WTC11 (cell line): ENCODE measurements at regions not wholly inside any gene's neighbourhood (a gene's known extent, or its start where the extent isn't known, plus 50 kb on each side); places are given as distances from the start of the nearest gene placed in this dataset.

Experiments
- ATAC-seq: fragments of 200-7000 bp; cut with Tn5 transposase; 2 replicates; pipeline ENCODE4 v1.10.0; 2021; ENCODE audit warnings: mild to moderate bottlenecking, moderate library complexity
- CTCF ChIA-PET: fragments of 300-600 bp; sonication (Branson Sonifier 250); formaldehyde crosslinking; loops from one replicate; lab custom pipeline; 2021; ENCODE audit warnings: antibody characterized with exemption; lab: Charles Lee
- POLR2A ChIA-PET: fragments of 350-600 bp; sonication (Branson Sonifier 250); formaldehyde crosslinking; loops from one replicate; lab custom pipeline; 2021; ENCODE audit warnings: antibody characterized with exemption; lab: Charles Lee
- DNase-seq: peaks from one replicate; pipeline ENCODE4 v3.0.0; 2021; ENCODE audit warnings: low spot score
- H3K27ac Mint-ChIP-seq: 2 replicates; pipeline ENCODE4 v1.8.0; 2021; ENCODE audit warnings: mixed read lengths
- H3K27me3 Mint-ChIP-seq: 2 replicates; pipeline ENCODE4 v1.8.0; 2021; ENCODE audit warnings: low read depth, mild to moderate bottlenecking, moderate library complexity, mixed read lengths
- H3K36me3 Mint-ChIP-seq: 2 replicates; pipeline ENCODE4 v1.8.0; 2021; ENCODE audit warnings: mixed read lengths
- H3K4me1 Mint-ChIP-seq: 2 replicates; pipeline ENCODE4 v1.8.0; 2022; ENCODE audit warnings: mixed read lengths
- H3K4me3 Mint-ChIP-seq: 2 replicates; pipeline ENCODE4 v1.8.0; 2021; ENCODE audit warnings: mild to moderate bottlenecking, moderate library complexity, mixed read lengths
- H3K9me3 Mint-ChIP-seq: 2 replicates; pipeline ENCODE4 v1.8.0; 2021; ENCODE audit warnings: mixed read lengths
- AFF4 ChIP-seq: sonication (generic); formaldehyde crosslinking; IDR thresholded peaks from 2 replicates; pipeline ENCODE4 v1.8.1; 2023; ENCODE audit warnings: mild to moderate bottlenecking, missing genetic modification reagents, borderline replicate concordance
- ATF1 ChIP-seq: sonication (generic); formaldehyde crosslinking; IDR thresholded peaks from 2 replicates; pipeline ENCODE4 v1.8.1; 2023; ENCODE audit warnings: mild to moderate bottlenecking, moderate library complexity, missing genetic modification reagents
- E2F5 ChIP-seq: sonication (generic); formaldehyde crosslinking; IDR thresholded peaks from 2 replicates; pipeline ENCODE4 v1.8.1; 2022; ENCODE audit warnings: mild to moderate bottlenecking, moderate library complexity, missing genetic modification reagents
- ESRRA ChIP-seq: sonication (generic); formaldehyde crosslinking; IDR thresholded peaks from 2 replicates; pipeline ENCODE4 v1.8.1; 2022; ENCODE audit warnings: mild to moderate bottlenecking, missing genetic modification reagents, borderline replicate concordance
- HMGA2 ChIP-seq: fragments of 250-450 bp; sonication (Bioruptor Pico); IDR thresholded peaks from 2 replicates; pipeline ENCODE4 v1.4.0; 2021; ENCODE audit warnings: mild to moderate bottlenecking, moderate library complexity
- NFATC4 ChIP-seq: fragments of 250-450 bp; sonication (Bioruptor Pico); IDR thresholded peaks from 2 replicates; pipeline ENCODE4 v1.9.0; 2021; ENCODE audit warnings: mild to moderate bottlenecking
- NR1H2 ChIP-seq: sonication (generic); formaldehyde crosslinking; IDR thresholded peaks from 2 replicates; pipeline ENCODE4 v1.9.0; 2021; ENCODE audit warnings: mild to moderate bottlenecking, moderate library complexity, missing genetic modification reagents
- OVOL2 ChIP-seq: fragments of 250-450 bp; sonication (Bioruptor Pico); IDR thresholded peaks from 2 replicates; pipeline ENCODE4 v1.9.0; 2021; ENCODE audit warnings: mild to moderate bottlenecking, borderline replicate concordance
- PREB ChIP-seq: sonication (generic); formaldehyde crosslinking; IDR thresholded peaks from 2 replicates; pipeline ENCODE4 v1.8.1; 2022; ENCODE audit warnings: mild to moderate bottlenecking, missing genetic modification reagents, moderate library complexity, borderline replicate concordance
- RELA ChIP-seq: sonication (generic); formaldehyde crosslinking; IDR thresholded peaks from 2 replicates; pipeline ENCODE4 v1.8.1; 2022; ENCODE audit warnings: missing genetic modification reagents, mild to moderate bottlenecking, borderline replicate concordance
- SP1 ChIP-seq: sonication (generic); formaldehyde crosslinking; conservative IDR thresholded peaks from 2 replicates; pipeline ENCODE4 v1.8.1; 2022; ENCODE audit warnings: missing genetic modification reagents
- TCF7 ChIP-seq: sonication (generic); formaldehyde crosslinking; IDR thresholded peaks from 2 replicates; pipeline ENCODE4 v1.8.0; 2022; ENCODE audit warnings: mild to moderate bottlenecking, low read depth, missing genetic modification reagents, moderate library complexity
- TEAD4 ChIP-seq: sonication (generic); formaldehyde crosslinking; IDR thresholded peaks from 2 replicates; pipeline ENCODE4 v1.8.0; 2022; ENCODE audit warnings: mild to moderate bottlenecking, missing genetic modification reagents
- USF2 ChIP-seq: sonication (generic); formaldehyde crosslinking; IDR thresholded peaks from 2 replicates; pipeline ENCODE4 v1.8.1; 2023; ENCODE audit warnings: mild to moderate bottlenecking, missing genetic modification reagents, moderate library complexity
- ZBTB21 ChIP-seq: sonication (generic); formaldehyde crosslinking; IDR thresholded peaks from 2 replicates; pipeline ENCODE4 v1.8.1; 2023; ENCODE audit warnings: mild to moderate bottlenecking, missing genetic modification reagents, borderline replicate concordance
- ZNF121 ChIP-seq: sonication (generic); formaldehyde crosslinking; IDR thresholded peaks from 2 replicates; pipeline ENCODE4 v1.8.0; 2023; ENCODE audit warnings: missing genetic modification reagents
- ZNF232 ChIP-seq: sonication (generic); formaldehyde crosslinking; IDR thresholded peaks from 2 replicates; pipeline ENCODE4 v1.8.0; 2022; ENCODE audit warnings: mild to moderate bottlenecking, missing genetic modification reagents
- ZNF263 ChIP-seq: sonication (generic); formaldehyde crosslinking; IDR thresholded peaks from 2 replicates; pipeline ENCODE4 v1.8.1; 2022; ENCODE audit warnings: low read depth, mild to moderate bottlenecking, moderate library complexity, missing genetic modification reagents
- TF ChIP-seq, protein P1 (sequence below): sonication (generic); formaldehyde crosslinking; IDR thresholded peaks from 2 replicates; pipeline ENCODE4 v1.8.0; 2022; ENCODE audit warnings: mild to moderate bottlenecking, missing genetic modification reagents
- TF ChIP-seq, protein P2 (sequence below): sonication (generic); formaldehyde crosslinking; IDR thresholded peaks from 2 replicates; pipeline ENCODE4 v1.8.0; 2022; ENCODE audit warnings: mild to moderate bottlenecking, missing genetic modification reagents
- TF ChIP-seq, protein P3 (sequence below): sonication (generic); formaldehyde crosslinking; IDR thresholded peaks from 2 replicates; pipeline ENCODE4 v1.8.1; 2022; ENCODE audit warnings: missing genetic modification reagents, borderline replicate concordance
- TF ChIP-seq, protein P4 (sequence below): fragments of 250-450 bp; sonication (Bioruptor Pico); IDR thresholded peaks from 2 replicates; pipeline ENCODE4 v1.8.0; 2021; ENCODE audit warnings: mild to moderate bottlenecking

DNA sequence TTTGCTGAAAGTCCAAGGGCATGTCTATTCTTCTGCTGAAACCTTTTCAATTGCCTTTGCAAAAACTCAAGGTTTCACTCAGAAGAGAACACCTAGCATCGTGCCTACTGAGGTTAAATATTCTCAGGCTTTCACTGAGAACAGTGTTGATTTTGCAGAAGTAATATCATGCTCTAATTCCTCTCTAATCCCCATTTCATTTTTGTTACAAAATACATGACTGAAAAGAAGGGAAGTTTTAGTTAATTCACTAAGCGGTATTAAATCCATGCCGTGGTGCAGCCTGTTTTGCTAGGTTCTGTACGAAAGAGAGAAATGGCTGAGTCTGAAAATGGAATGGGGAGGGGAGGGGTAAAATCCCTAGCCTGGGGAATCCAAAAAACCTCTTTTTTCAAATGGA lies 163.2 kb upstream of the CAMK1G start:
- CTCF ChIA-PET, result no interaction called here
- Mint-ChIP-seq H3K36me3 (no peaks in the 10 kb centered on the region; the same call in 1 of the 2 replicates), H3K27me3 (peaks cover 46% of the 10 kb centered on the region), H3K4me3 (no peak overlapping the region), H3K4me1 (peaks cover 69% of the 10 kb centered on the region), H3K27ac (no peak overlapping the region), H3K9me3 (peaks cover 9% of the 10 kb centered on the region; the same call in 1 of the 2 replicates)
- ATAC-seq (no peak), DNase-seq (no peak)
- POLR2A ChIA-PET, result no interaction called here
- no peak for TF ChIP-seq ESRRA (CRISPR knock-in tag)
- no peak for TF ChIP-seq NFATC4 (CRISPR knock-in tag)
- TF ChIP-seq NR1H2 (CRISPR knock-in tag), result no peak
- no peak for TF ChIP-seq ATF1 (CRISPR knock-in tag)
- TF ChIP-seq, protein P1, sequence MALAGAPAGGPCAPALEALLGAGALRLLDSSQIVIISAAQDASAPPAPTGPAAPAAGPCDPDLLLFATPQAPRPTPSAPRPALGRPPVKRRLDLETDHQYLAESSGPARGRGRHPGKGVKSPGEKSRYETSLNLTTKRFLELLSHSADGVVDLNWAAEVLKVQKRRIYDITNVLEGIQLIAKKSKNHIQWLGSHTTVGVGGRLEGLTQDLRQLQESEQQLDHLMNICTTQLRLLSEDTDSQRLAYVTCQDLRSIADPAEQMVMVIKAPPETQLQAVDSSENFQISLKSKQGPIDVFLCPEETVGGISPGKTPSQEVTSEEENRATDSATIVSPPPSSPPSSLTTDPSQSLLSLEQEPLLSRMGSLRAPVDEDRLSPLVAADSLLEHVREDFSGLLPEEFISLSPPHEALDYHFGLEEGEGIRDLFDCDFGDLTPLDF (CRISPR knock-in tag), result no peak
- no peak for TF ChIP-seq ZNF232 (CRISPR knock-in tag)
- TF ChIP-seq TEAD4 (CRISPR knock-in tag), result no peak
- TF ChIP-seq ZBTB21 (CRISPR knock-in tag), result no peak
- no peak for TF ChIP-seq USF2 (CRISPR knock-in tag)
- TF ChIP-seq, protein P2, sequence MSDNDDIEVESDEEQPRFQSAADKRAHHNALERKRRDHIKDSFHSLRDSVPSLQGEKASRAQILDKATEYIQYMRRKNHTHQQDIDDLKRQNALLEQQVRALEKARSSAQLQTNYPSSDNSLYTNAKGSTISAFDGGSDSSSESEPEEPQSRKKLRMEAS, result no peak
- TF ChIP-seq ZNF263, result no peak
- no peak for TF ChIP-seq HMGA2 (CRISPR knock-in tag)

DNA sequence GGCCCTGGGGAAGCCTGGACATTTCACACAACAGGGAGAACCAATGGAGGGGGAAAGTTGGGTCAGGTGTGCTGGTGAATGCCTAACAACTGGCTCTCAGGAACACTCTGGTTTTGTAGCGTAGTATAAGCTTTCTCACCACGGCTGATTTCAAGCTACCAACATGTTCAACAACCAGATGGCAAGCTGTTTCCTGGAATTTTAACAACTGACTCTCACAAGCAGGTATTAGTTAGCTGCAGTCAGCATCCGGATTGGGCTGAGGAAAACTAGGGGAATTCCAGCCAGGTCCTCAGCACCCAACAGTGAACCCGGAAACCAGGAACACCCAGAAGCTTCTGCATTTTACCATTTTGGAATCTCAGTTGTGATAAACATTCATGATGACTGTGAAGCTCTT lies 162.3 kb upstream of the CAMK1G start:
- no peak overlapping the region for H3K27ac Mint-ChIP-seq
- ChIA-PET CTCF (interaction anchor here (1.2 to 1.7 kb wide), 2 partner anchors 16 to 144 kb away, joined by 3 to 4 read pairs; no protein-coding TSS in a partner anchor), POLR2A (no interaction called here)
- H3K9me3 Mint-ChIP-seq, result peaks cover 14% of the 10 kb centered on the region; the same call in 1 of the 2 replicates
- DNase-seq (no peak), ATAC-seq (no peak)
- no peaks in the 10 kb centered on the region; the same call in 1 of the 2 replicates for H3K36me3 Mint-ChIP-seq
- no peak overlapping the region for H3K4me3 Mint-ChIP-seq
- H3K4me1 Mint-ChIP-seq, result peaks cover 67% of the 10 kb centered on the region
- peaks cover 37% of the 10 kb centered on the region for H3K27me3 Mint-ChIP-seq
- TF ChIP-seq SP1 (CRISPR knock-in tag) (no peak), AFF4 (CRISPR knock-in tag) (no peak), TCF7 (no peak), OVOL2 (CRISPR knock-in tag) (no peak), RELA (CRISPR knock-in tag) (no peak), PREB (CRISPR knock-in tag) (no peak), E2F5 (CRISPR knock-in tag) (no peak), ZNF121 (CRISPR knock-in tag) (no peak)
- TF ChIP-seq, protein P3, sequence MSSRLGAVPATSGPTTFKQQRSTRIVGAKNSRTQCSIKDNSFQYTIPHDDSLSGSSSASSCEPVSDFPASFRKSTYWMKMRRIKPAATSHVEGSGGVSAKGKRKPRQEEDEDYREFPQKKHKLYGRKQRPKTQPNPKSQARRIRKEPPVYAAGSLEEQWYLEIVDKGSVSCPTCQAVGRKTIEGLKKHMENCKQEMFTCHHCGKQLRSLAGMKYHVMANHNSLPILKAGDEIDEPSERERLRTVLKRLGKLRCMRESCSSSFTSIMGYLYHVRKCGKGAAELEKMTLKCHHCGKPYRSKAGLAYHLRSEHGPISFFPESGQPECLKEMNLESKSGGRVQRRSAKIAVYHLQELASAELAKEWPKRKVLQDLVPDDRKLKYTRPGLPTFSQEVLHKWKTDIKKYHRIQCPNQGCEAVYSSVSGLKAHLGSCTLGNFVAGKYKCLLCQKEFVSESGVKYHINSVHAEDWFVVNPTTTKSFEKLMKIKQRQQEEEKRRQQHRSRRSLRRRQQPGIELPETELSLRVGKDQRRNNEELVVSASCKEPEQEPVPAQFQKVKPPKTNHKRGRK (CRISPR knock-in tag), result no peak
- TF ChIP-seq, protein P2, result no peak
- TF ChIP-seq, protein P4, sequence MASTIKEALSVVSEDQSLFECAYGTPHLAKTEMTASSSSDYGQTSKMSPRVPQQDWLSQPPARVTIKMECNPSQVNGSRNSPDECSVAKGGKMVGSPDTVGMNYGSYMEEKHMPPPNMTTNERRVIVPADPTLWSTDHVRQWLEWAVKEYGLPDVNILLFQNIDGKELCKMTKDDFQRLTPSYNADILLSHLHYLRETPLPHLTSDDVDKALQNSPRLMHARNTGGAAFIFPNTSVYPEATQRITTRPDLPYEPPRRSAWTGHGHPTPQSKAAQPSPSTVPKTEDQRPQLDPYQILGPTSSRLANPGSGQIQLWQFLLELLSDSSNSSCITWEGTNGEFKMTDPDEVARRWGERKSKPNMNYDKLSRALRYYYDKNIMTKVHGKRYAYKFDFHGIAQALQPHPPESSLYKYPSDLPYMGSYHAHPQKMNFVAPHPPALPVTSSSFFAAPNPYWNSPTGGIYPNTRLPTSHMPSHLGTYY (CRISPR knock-in tag), result no peak
